ENCODE measurements at regions not wholly inside any gene's neighbourhood (a gene's known extent, or its start where the extent isn't known, plus 50 kb on each side); places are given as distances from the start of the nearest gene placed in this dataset.

DNA sequence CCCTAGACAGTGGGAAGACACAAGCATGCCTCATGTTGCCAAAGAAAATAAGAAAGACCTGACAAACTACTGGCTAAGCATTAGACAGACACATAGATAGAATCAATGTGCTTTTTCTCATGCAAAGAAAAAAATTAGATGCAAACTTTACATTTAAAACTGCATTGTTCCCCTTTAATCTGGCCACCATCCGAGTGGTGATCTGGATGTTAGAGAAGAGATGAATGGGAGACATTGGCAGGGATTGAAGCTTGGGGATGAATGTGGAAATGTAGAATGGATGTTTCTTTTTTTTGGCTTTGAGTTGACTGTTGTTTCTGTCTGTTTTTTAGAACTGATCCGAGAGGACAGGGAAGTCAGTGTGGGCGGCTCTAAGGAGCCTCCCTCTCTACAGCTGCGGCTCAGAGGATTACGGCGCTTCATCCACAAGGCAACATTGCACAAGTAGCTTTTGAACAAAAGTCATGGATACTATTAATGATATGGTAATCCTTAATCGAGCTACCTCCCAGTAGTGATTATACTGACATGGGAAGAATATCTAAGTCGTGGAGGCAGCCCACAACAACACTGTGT is 53.0 kb downstream of the HELT start:
- H3K4me3 ChIP-seq = no peak overlapping the region
- H3K27me3 ChIP-seq = no peaks in the 10 kb centered on the region
- H3K9me3 ChIP-seq = no peaks in the 10 kb centered on the region
- H3K27ac ChIP-seq = no peak overlapping the region
- WGBS, 2 donors = 82 to 87% methylated on average over 8 of the region's 8 CpGs
- no peak for ATAC-seq (ENCODE audit: low FRiP score in 2 of 2)
- H3K36me3 ChIP-seq = no peaks in the 10 kb centered on the region
- DNase-seq = no peak
- TF ChIP-seq EP300 (IDR thresholded peaks at IDR 0.05) (no peak), POLR2AphosphoS5 (IDR thresholded peaks at IDR 0.05) (no peak), POLR2A (IDR thresholded peaks at IDR 0.05) (no peak)
- TF ChIP-seq, protein P1, sequence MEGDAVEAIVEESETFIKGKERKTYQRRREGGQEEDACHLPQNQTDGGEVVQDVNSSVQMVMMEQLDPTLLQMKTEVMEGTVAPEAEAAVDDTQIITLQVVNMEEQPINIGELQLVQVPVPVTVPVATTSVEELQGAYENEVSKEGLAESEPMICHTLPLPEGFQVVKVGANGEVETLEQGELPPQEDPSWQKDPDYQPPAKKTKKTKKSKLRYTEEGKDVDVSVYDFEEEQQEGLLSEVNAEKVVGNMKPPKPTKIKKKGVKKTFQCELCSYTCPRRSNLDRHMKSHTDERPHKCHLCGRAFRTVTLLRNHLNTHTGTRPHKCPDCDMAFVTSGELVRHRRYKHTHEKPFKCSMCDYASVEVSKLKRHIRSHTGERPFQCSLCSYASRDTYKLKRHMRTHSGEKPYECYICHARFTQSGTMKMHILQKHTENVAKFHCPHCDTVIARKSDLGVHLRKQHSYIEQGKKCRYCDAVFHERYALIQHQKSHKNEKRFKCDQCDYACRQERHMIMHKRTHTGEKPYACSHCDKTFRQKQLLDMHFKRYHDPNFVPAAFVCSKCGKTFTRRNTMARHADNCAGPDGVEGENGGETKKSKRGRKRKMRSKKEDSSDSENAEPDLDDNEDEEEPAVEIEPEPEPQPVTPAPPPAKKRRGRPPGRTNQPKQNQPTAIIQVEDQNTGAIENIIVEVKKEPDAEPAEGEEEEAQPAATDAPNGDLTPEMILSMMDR (IDR thresholded peaks at IDR 0.05) = no peak
- no peaks in the 10 kb centered on the region for H3K4me1 ChIP-seq

DNA sequence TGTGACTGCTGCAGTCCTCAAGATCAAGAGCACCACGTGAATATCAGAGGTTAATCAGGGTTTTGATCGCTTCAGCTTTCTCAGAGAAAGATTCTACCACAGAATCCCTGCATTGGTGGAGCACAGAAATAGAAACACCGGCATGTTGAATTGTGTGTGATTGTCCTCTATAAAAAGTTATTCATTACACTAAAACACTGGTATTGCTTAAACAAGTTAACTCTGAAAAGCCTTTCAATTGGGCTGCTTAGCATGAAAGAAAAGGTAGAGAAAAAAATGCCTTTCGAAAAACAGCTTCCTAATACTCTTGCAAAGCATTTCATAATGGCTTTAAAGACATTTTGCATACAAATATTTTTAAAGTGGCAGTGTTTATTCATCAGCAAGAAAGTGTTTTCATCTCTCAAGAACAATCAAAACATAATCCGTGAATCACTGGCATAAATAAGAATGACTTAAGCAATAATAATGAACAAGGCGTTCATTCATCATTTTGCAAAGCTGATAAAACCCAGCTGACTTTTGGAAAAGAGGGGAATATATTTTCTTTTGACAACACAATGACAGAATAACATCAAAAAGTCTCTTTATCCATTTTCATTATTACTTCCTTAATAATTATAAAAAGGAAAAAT is 61.1 kb downstream of the HELT start:
- TF ChIP-seq EP300 (IDR thresholded peaks at IDR 0.05) (no peak), POLR2AphosphoS5 (IDR thresholded peaks at IDR 0.05) (no peak), POLR2A (IDR thresholded peaks at IDR 0.05) (no peak)
- TF ChIP-seq, protein P1 (IDR thresholded peaks at IDR 0.05) = no peak
- Histone ChIP-seq H3K27me3 (no peaks in the 10 kb centered on the region), H3K4me3 (no peak overlapping the region), H3K36me3 (no peaks in the 10 kb centered on the region), H3K27ac (no peak overlapping the region), H3K9me3 (no peaks in the 10 kb centered on the region), H3K4me1 (no peaks in the 10 kb centered on the region)
- no peak for ATAC-seq (ENCODE audit: low FRiP score in 2 of 2)
- DNase-seq = no peak
- 58 to 59% methylated on average over 6 of the region's 6 CpGs for WGBS, 2 donors

DNA sequence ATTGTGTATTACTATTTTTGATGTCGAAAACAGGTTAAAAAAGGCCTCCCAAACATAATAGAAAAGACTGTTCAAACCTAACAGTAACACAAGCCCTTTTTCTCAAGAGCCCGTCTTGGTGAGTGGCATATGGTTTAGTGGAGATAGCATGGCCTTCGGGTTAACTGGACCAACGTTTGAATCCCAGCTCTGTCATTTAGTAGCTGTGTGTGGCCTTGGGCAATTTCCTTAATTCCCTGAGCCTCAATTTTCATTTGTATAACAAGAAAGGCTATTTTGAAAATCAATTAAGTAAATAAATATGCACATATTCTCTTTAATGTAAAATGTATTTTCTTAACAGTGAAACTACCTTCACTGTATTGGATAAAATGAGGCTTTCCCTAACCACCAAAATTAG is 62.3 kb downstream of the HELT start:
- TF ChIP-seq POLR2A (IDR thresholded peaks at IDR 0.05) = no peak
- TF ChIP-seq EP300 (IDR thresholded peaks at IDR 0.05) = no peak
- TF ChIP-seq, protein P1 (IDR thresholded peaks at IDR 0.05) = no peak
- no peak for TF ChIP-seq POLR2AphosphoS5 (IDR thresholded peaks at IDR 0.05)
- Histone ChIP-seq H3K4me1 (no peaks in the 10 kb centered on the region), H3K4me3 (no peak overlapping the region), H3K27ac (no peak overlapping the region), H3K27me3 (no peaks in the 10 kb centered on the region), H3K36me3 (no peaks in the 10 kb centered on the region), H3K9me3 (no peaks in the 10 kb centered on the region)
- 82 to 86% methylated on average over 4 of the region's 4 CpGs for WGBS, 2 donors
- ATAC-seq (ENCODE audit: low FRiP score in 2 of 2) = no peak
- no peak for DNase-seq

DNA sequence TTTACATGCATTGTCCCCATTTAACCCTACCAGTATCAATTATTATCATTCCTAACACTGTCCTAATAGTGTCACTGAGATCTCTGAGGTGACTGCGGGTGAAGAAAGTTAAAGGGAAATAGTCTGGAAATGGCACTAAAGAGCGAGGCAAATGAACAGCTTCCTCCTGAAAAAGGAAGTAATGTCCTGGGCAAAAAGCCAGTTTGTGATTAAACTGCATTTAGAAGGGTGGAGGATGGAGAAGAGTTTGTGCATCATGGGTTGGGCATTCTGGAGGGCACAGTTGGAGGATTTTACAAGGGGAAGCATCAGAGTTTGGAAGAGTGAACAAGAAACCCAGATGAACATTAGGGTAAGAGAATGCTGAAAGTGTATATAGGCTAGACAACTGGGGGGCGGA is 60.5 kb upstream of the SLC25A4 start:
- no peak overlapping the region for H3K27ac ChIP-seq
- no peaks in the 10 kb centered on the region for H3K36me3 ChIP-seq
- DNase-seq (no peak), ATAC-seq (ENCODE audit: low FRiP score in 2 of 2) (no peak)
- no peaks in the 10 kb centered on the region for H3K27me3 ChIP-seq
- TF ChIP-seq, protein P1 (IDR thresholded peaks at IDR 0.05) = no peak
- TF ChIP-seq POLR2AphosphoS5 (IDR thresholded peaks at IDR 0.05) (no peak), POLR2A (IDR thresholded peaks at IDR 0.05) (no peak), EP300 (IDR thresholded peaks at IDR 0.05) (no peak)
- no peaks in the 10 kb centered on the region for H3K4me1 ChIP-seq
- WGBS, 2 donors = 47 to 62% methylated on average over 3 of the region's 3 CpGs
- no peak overlapping the region for H3K4me3 ChIP-seq
- no peaks in the 10 kb centered on the region for H3K9me3 ChIP-seq

DNA sequence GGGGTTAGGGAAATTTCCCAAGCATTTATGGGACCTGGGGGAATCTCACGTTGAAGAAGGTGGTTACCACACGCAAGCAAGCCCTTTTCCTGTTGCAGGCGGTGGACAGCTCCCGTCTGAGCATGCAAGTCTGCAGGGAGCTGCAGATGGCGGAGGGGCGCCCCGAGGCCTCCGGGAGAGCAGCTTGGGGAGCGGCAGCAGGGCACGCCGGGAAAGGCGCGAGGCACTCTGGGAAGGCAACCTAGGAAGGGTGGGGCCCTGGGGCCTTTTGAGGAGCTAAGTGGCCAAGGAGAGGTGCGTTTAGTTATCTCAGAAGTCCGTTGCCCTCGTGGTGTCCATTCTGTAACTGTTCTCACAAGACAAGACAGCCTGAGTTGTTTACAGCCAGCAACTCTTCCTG is 57.0 kb upstream of the SLC25A4 start:
- no peaks in the 10 kb centered on the region for H3K4me1 ChIP-seq
- H3K27ac ChIP-seq = no peak overlapping the region
- no peak overlapping the region for H3K4me3 ChIP-seq
- 35 to 67% methylated on average over 5 to 16 of the region's 16 CpGs for WGBS, 2 donors
- H3K9me3 ChIP-seq = no peaks in the 10 kb centered on the region
- H3K27me3 ChIP-seq = no peaks in the 10 kb centered on the region
- peak in 1 of 2 donors; percentile 75 for DNase-seq
- ATAC-seq (ENCODE audit: low FRiP score in 2 of 2) = peak in 1 of 2 donors; percentile 22
- no peaks in the 10 kb centered on the region for H3K36me3 ChIP-seq
- no peak for TF ChIP-seq EP300 (IDR thresholded peaks at IDR 0.05)
- TF ChIP-seq, protein P1 (IDR thresholded peaks at IDR 0.05) = no peak
- no peak for TF ChIP-seq POLR2A (IDR thresholded peaks at IDR 0.05)
- TF ChIP-seq POLR2AphosphoS5 (IDR thresholded peaks at IDR 0.05) = no peak
